Right lobe of liver (tissue), 4 donors: ENCODE measurements at regions not wholly inside any gene's neighbourhood (a gene's known extent, or its start where the extent isn't known, plus 50 kb on each side); places are given as distances from the start of the nearest gene placed in this dataset.

Experiments used
- CTCF ChIP-seq, 4 donors: fragments of 200-600 bp in 3 of 4; fragments of 450-650 bp in 1 of 4; IDR thresholded peaks; one replicate each; pipeline versions ENCODE4 v1.5.1 to v1.8.0; 2016 to 2022; ENCODE audit warnings: antibody characterized with exemption in 4 of 4, mild to moderate bottlenecking in 2 of 4
- POLR2A ChIP-seq: fragments of 450-650 bp; IDR thresholded peaks from one replicate; pipeline ENCODE4 v1.6.1; 2017; ENCODE audit warnings: antibody characterized with exemption, mild to moderate bottlenecking
- donor health status: DM: no; HTN: no; CAD: no.
- donor health status: DM: no; HTN: no; CAD: no.
- donor health status: DM: no; HTN: yes; CAD: no.

DNA sequence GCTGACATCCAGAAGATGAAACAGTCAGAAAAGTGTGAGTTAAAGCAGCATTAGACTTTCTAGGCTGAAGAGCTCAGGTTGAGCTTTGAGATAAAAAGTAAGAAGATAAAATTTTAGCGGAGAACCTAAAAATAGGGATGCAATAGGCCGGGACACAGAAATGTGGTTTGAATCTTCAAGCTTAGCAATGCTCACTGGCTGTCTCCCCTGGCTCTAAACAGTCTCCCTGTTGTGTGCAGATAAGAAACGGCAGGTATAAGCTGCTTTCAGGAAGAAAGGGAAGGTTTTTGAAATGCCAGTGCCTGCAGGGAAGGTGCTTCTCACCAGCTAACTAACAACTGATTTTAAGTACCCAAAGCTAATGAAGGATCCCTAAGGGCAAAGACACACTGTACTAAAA lies 718.7 kb upstream of the SGO1 start:
- TF ChIP-seq CTCF (IDR thresholded peaks at IDR 0.05) (no peak), POLR2A (no peak)
